A549 (cell line): ENCODE measurements at regions not wholly inside any gene's neighbourhood (a gene's known extent, or its start where the extent isn't known, plus 50 kb on each side); places are given as distances from the start of the nearest gene placed in this dataset.

Experiments used
- CHD2 ChIP-seq: fragments of 150-350 bp; IDR thresholded peaks from 2 replicates; pipeline ENCODE4 v1.6.1; 2014; ENCODE audit warnings: low read length; ENCODE audit not compliant: partially characterized antibody
- EHMT2 ChIP-seq: fragments of 200-600 bp; sonication (generic); IDR thresholded peaks from 2 replicates; pipeline ENCODE4 v1.6.1; 2016; ENCODE audit warnings: antibody characterized with exemption, low read depth, mild to moderate bottlenecking, moderate library complexity
- ESRRA ChIP-seq: fragments of 150-350 bp; IDR thresholded peaks from 2 replicates; pipeline ENCODE4 v1.6.1; 2014; ENCODE audit warnings: mild to moderate bottlenecking, low read length, borderline replicate concordance
- HOXA7 ChIP-seq: fragments of 250-450 bp; sonication (Bioruptor Pico); IDR thresholded peaks from 2 replicates; pipeline ENCODE4 v1.5.0; 2020; ENCODE audit warnings: mild to moderate bottlenecking, moderate library complexity
- TF ChIP-seq, protein P1 (sequence below): fragments of >200 bp; sonication (Bioruptor Twin); formaldehyde crosslinking; IDR thresholded peaks from 3 replicates; pipeline ENCODE4 v1.5.1; 2016
- TF ChIP-seq, protein P2 (sequence below): IDR thresholded peaks from 2 replicates; pipeline ENCODE4 v1.6.1; 2012
- TF ChIP-seq, protein P3 (sequence below): fragments of 200-600 bp; sonication (generic); IDR thresholded peaks from 2 replicates; pipeline ENCODE4 v1.6.1; 2016; ENCODE audit warnings: antibody characterized with exemption, mild to moderate bottlenecking, moderate library complexity
- TF ChIP-seq, protein P4 (sequence below): IDR thresholded peaks from 2 replicates; pipeline ENCODE4 v1.6.1; 2012

DNA sequence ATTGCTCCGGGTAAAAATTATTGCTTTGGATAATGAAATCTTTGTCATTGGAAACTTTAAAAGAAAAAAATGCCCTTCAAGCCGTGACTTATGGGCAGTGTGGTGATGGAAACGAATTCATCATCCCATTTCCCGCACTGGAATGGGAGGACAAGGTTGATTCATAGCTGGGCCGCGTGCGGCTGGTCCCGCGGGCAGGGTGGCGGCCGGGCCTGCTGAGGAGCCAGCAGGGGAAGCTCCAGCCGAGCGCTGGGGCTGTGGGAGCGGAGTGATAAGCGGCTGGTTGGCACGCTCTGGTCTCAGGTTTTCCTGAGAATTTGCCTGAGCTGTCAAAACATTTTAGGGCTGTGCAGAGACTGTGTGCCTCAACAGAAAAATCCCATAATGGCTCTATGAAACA is 351.7 kb downstream of the CDC5L start:
- TF ChIP-seq, protein P1, sequence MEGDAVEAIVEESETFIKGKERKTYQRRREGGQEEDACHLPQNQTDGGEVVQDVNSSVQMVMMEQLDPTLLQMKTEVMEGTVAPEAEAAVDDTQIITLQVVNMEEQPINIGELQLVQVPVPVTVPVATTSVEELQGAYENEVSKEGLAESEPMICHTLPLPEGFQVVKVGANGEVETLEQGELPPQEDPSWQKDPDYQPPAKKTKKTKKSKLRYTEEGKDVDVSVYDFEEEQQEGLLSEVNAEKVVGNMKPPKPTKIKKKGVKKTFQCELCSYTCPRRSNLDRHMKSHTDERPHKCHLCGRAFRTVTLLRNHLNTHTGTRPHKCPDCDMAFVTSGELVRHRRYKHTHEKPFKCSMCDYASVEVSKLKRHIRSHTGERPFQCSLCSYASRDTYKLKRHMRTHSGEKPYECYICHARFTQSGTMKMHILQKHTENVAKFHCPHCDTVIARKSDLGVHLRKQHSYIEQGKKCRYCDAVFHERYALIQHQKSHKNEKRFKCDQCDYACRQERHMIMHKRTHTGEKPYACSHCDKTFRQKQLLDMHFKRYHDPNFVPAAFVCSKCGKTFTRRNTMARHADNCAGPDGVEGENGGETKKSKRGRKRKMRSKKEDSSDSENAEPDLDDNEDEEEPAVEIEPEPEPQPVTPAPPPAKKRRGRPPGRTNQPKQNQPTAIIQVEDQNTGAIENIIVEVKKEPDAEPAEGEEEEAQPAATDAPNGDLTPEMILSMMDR: no peak
- TF ChIP-seq, protein P2, sequence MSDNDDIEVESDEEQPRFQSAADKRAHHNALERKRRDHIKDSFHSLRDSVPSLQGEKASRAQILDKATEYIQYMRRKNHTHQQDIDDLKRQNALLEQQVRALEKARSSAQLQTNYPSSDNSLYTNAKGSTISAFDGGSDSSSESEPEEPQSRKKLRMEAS: no peak
- TF ChIP-seq CHD2: no peak
- no peak for TF ChIP-seq HOXA7 (CRISPR knock-in tag)
- TF ChIP-seq, protein P3, sequence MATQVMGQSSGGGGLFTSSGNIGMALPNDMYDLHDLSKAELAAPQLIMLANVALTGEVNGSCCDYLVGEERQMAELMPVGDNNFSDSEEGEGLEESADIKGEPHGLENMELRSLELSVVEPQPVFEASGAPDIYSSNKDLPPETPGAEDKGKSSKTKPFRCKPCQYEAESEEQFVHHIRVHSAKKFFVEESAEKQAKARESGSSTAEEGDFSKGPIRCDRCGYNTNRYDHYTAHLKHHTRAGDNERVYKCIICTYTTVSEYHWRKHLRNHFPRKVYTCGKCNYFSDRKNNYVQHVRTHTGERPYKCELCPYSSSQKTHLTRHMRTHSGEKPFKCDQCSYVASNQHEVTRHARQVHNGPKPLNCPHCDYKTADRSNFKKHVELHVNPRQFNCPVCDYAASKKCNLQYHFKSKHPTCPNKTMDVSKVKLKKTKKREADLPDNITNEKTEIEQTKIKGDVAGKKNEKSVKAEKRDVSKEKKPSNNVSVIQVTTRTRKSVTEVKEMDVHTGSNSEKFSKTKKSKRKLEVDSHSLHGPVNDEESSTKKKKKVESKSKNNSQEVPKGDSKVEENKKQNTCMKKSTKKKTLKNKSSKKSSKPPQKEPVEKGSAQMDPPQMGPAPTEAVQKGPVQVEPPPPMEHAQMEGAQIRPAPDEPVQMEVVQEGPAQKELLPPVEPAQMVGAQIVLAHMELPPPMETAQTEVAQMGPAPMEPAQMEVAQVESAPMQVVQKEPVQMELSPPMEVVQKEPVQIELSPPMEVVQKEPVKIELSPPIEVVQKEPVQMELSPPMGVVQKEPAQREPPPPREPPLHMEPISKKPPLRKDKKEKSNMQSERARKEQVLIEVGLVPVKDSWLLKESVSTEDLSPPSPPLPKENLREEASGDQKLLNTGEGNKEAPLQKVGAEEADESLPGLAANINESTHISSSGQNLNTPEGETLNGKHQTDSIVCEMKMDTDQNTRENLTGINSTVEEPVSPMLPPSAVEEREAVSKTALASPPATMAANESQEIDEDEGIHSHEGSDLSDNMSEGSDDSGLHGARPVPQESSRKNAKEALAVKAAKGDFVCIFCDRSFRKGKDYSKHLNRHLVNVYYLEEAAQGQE: no peak
- no peak for TF ChIP-seq EHMT2
- TF ChIP-seq ESRRA: no peak
- TF ChIP-seq, protein P4, sequence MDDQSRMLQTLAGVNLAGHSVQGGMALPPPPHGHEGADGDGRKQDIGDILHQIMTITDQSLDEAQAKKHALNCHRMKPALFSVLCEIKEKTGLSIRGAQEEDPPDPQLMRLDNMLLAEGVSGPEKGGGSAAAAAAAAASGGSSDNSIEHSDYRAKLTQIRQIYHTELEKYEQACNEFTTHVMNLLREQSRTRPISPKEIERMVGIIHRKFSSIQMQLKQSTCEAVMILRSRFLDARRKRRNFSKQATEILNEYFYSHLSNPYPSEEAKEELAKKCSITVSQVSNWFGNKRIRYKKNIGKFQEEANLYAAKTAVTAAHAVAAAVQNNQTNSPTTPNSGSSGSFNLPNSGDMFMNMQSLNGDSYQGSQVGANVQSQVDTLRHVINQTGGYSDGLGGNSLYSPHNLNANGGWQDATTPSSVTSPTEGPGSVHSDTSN: no peak
